GM19395 (cell line): ENCODE measurements at regions not wholly inside any gene's neighbourhood (a gene's known extent, or its start where the extent isn't known, plus 50 kb on each side); places are given as distances from the start of the nearest gene placed in this dataset.
"Not testable (repeated sequence)": the region's sequence is repeated elsewhere in the genome, so short reads cannot be mapped to it uniquely, and the experiment has no call there.

ENCODE experiments used
- ATAC-seq: cut with Tn5 transposase; IDR thresholded peaks from one replicate; pipeline ENCODE4 v1.9.1; 2021; ENCODE audit warnings: mild to moderate bottlenecking, moderate library complexity; ENCODE audit not compliant: unreplicated experiment

DNA sequence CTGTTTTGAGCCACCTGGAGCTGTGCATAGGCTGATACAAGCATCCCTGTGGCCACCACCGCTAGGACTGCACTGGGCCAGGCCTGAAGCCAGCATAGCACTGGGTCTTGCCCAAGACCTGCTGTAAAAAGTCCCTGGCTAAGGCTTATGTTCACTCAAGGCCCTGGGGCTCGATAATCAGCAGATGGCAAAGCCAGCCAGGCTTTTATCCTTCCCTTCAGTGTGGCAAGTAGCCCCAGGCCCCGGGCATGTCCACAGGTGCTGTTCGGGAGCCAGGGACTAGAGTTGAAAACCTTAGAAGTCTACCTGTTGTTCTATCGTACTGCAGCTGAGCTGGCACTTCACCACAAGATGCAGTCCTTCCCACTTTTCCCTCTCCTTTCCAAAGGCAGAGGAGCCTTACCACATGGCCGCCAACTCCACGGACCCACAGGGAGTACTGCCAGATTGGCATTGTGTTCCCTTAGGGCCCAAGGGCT lies 226.4 kb upstream of the ZNF217 start:
- no peak for ATAC-seq

DNA sequence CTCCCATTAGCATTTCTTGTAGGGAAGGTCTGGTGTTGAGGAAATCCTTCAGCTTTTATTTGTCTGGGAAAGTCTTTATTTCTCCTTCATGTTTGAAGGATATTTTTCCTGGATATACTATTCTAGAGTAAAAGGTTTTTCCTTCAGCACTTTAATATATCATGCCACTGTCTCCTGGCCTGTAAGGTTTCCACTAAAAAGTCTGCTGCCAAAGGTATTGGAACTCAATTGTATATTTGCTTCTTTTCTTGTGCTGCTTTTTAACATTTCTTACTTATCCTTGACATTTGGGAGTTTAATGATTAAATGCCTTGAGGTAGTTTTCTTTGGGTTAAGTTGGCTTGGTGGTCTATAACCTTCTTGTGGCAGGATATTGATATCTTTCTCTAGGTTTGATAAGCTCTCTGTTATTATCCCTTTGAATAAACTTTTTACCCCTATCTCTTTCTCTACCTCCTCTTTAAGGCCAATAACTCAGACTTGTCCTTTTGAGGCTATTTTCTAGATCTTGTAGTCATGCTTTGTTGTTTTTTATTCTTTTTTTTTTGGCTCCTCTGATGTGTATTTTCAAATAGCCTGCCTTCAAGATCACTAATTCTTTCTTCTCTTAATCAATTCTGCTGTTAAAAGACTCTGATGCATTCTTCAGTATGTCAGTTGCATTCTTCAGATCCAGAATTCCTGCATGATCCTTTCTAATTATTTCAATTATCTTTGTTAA lies 225.0 kb upstream of the ZNF217 start:
- no peak for ATAC-seq

GRCh38 chr20:53817513-53817912 lies 223.9 kb upstream of the ZNF217 start:
- not testable (repeated sequence) for ATAC-seq

GRCh38 chr20:53816872-53817398 lies 223.3 kb upstream of the ZNF217 start:
- no peak for ATAC-seq

DNA sequence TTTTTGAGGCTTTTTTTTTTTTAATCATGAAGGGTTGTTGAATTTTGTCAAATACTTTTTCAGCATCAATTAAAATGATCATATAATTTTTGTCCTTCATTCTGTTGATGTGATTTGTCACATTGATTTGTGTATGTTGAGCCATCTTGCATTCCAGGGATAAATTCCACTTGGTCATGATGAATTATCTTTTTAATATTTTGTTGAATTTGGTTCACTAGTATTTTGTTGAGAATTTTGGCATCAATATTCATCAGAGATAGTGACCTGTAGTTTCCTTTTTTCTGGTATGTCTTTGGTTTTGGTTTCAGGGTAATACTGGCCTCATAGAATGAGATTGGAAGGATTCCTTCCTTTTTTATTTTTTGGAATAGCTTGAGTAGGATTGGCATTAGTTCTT lies 221.9 kb upstream of the ZNF217 start:
- no peak for ATAC-seq

- ATAC-seq = no peak
Observed at GRCh38 chr20:53814060-53814459, 220.4 kb upstream of the ZNF217 start.

- no peak for ATAC-seq
Observed at GRCh38 chr20:53813636-53814035, 220.0 kb upstream of the ZNF217 start.

DNA sequence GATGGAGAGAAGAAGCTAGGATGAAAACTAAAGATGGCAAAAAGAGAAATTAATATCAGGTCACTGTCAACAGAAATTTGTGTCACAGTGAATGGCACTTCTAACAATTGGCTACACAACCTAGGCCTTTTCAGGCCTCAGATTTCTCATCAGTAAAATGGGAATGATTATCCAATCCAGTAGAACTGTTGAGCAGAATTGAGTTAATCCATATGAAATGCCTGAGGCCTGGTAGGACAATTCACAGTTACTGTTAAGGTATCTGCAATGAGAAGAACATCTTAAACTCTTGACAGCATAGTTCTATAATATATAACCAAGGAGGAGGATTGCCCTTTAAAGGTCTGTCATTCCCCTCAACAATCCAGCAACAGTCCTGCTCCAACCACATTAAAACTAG lies 217.9 kb upstream of the ZNF217 start:
- no peak for ATAC-seq

- no peak for ATAC-seq
Observed at GRCh38 chr20:53810661-53811355, 217.2 kb upstream of the ZNF217 start.

GRCh38 chr20:53809728-53810365 lies 216.2 kb upstream of the ZNF217 start:
- no peak for ATAC-seq

- ATAC-seq = no peak
Observed at GRCh38 chr20:53809217-53809616, 215.6 kb upstream of the ZNF217 start.

GRCh38 chr20:53808733-53809132 lies 215.1 kb upstream of the ZNF217 start:
- no peak for ATAC-seq

- not testable (repeated sequence) for ATAC-seq
Observed at GRCh38 chr20:53808302-53808701, 214.7 kb upstream of the ZNF217 start.

- ATAC-seq = no peak
Observed at GRCh38 chr20:53806683-53807401, 213.2 kb upstream of the ZNF217 start.

DNA sequence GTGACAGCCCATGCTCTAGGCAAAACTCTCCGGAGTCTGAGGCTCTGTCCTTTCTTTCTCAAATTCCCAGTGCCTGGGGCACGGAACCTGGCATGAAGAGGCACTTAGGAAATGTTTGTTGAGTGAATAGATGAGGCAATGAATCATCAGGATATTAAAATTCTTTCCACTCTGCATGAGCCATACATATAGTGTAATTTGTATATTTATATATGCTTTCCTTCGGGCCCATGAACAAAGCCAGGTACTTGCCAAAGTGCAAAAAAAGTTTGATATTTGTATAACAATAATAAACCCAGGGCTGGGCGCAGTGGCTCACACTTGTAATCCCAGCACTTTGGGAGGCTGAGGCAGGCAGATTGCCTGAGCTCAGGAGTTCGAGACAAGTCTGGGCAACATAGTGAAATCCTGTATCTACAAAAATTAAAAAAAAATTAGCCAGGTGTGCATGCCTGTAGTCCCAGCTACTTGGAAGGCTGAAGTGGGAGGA lies 212.3 kb upstream of the ZNF217 start:
- ATAC-seq = no peak

GRCh38 chr20:53804920-53805894 lies 211.6 kb upstream of the ZNF217 start:
- no peak for ATAC-seq

DNA sequence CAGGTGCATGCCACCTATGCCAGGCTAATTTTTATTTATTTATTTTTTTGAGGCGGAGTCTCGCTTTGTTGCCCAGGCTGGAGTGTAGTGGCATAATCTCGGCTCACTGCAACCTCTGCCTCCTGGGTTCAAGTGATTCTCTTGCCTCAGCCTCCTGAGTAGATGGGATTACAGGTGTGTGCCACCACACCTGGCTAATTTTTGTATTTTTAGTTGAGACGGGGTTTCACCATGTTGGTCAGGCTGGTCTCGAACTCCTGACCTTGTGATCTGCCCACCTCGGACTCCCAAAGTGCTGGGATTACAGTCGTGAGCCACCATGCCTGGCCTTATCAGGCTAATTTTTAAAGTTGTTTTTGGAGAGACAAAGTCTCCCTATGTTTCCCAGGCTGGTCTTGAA lies 210.7 kb upstream of the ZNF217 start:
- ATAC-seq = not testable (repeated sequence)

- ATAC-seq = no peak
Observed at GRCh38 chr20:53803492-53804155, 210.0 kb upstream of the ZNF217 start.
